ENCODE measurements at regions not wholly inside any gene's neighbourhood (a gene's known extent, or its start where the extent isn't known, plus 50 kb on each side); places are given as distances from the start of the nearest gene placed in this dataset.

DNA sequence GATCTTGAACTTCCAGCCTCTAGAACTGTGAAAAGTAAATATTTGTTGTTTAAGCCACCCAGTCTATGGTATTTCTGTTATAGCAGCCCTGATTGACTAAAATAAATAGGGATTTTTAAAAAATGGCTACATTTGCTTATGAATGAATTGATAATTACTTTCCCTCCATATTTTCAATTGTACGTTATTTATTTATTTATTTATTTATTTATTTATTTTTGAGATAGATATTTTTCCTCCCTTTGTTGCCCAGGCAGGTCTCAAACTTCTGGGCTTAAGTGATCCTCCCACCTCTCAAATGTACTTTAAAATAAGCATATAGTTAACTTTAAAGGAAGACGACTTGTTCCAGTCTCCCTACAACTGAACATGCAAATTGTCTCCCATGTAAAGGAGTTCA, 76.0 kb upstream of the HMGA2 start:
- H3K27me3 ChIP-seq: no peaks in the 10 kb centered on the region
- DNase-seq (ENCODE audit: low read depth in 1 of 2, low spot score in 1 of 2): no peak
- no peaks in the 10 kb centered on the region for H3K9me3 ChIP-seq (ENCODE audit: low read depth)
- TF ChIP-seq, protein P1, sequence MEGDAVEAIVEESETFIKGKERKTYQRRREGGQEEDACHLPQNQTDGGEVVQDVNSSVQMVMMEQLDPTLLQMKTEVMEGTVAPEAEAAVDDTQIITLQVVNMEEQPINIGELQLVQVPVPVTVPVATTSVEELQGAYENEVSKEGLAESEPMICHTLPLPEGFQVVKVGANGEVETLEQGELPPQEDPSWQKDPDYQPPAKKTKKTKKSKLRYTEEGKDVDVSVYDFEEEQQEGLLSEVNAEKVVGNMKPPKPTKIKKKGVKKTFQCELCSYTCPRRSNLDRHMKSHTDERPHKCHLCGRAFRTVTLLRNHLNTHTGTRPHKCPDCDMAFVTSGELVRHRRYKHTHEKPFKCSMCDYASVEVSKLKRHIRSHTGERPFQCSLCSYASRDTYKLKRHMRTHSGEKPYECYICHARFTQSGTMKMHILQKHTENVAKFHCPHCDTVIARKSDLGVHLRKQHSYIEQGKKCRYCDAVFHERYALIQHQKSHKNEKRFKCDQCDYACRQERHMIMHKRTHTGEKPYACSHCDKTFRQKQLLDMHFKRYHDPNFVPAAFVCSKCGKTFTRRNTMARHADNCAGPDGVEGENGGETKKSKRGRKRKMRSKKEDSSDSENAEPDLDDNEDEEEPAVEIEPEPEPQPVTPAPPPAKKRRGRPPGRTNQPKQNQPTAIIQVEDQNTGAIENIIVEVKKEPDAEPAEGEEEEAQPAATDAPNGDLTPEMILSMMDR (IDR thresholded peaks at IDR 0.05; ENCODE audit: low read depth, low read length): no peak
- no peak overlapping the region for H3K27ac ChIP-seq
- no peak overlapping the region for H3K4me3 ChIP-seq
- H3K4me1 ChIP-seq (ENCODE audit: low read depth): peaks cover 5% of the 10 kb centered on the region
- no peaks in the 10 kb centered on the region for H3K36me3 ChIP-seq

DNA sequence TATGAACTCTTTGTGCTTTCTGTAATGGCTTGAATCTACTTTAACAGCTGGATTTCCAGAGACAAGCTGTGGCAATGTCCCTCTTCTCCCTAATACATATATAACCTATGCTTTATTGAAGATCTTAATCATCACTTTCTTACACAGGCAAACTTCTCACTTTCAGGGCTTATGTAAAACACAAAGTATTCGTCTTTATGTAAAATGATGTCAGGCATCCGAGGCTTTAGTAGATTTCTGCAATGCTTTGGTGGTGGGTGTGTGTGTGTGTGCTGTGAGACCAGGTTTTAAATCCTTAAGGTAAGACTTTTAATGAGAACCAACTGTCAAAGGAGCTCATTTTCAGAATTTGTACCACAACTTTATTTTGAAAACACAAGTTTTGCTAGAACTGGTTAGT, 70.0 kb upstream of the HMGA2 start:
- TF ChIP-seq, protein P1 (IDR thresholded peaks at IDR 0.05; ENCODE audit: low read depth, low read length): no peak
- Histone ChIP-seq H3K27me3 (no peaks in the 10 kb centered on the region), H3K4me3 (no peak overlapping the region), H3K27ac (no peak overlapping the region), H3K36me3 (no peaks in the 10 kb centered on the region), H3K4me1 (ENCODE audit: low read depth) (peaks cover 6% of the 10 kb centered on the region), H3K9me3 (ENCODE audit: low read depth) (no peaks in the 10 kb centered on the region)
- DNase-seq (ENCODE audit: low read depth in 1 of 2, low spot score in 1 of 2): no peak

DNA sequence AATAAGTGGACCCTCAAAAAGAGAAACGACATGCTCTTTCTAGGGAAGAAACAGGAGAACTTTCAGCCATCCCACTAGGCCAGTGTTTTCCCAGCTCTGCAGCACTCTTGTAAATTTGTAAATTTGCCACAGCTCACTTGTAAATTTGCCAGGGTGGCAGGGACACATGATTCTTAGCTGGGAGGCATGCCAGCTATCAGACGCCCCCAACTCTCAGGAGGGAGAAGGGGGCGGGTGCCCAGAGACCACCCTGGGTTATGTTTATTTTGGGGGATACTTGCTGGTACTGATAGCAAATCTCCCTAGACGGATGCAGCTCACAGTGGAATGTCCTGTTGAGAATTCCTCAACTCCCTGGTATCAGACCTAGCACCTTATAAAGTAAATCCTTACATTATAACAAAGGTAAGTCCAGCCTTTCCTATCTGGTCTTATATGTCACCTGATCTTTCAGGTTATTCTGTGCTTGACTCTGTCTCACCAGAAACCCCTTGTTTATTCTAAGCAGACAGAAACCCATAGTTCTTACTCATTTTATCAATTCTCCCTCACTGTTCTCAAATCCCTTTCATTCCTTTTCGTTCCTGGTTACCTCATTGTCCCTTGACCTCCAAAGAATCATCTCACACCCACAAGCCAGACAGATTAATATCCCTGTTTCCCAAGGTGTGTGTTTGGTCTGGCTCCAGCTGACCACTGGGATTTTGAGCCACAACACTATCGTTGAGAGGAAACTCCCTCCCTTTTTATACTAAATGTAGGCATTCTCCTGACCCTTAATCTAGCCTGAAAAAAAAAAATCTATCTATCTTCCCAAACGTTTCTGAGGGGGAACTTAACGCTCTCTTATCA, 69.3 kb upstream of the HMGA2 start:
- DNase-seq (ENCODE audit: low read depth in 1 of 2, low spot score in 1 of 2): no peak
- Histone ChIP-seq H3K9me3 (ENCODE audit: low read depth) (no peaks in the 10 kb centered on the region), H3K36me3 (no peaks in the 10 kb centered on the region), H3K27me3 (no peaks in the 10 kb centered on the region), H3K27ac (no peak overlapping the region), H3K4me1 (ENCODE audit: low read depth) (peaks cover 6% of the 10 kb centered on the region), H3K4me3 (no peak overlapping the region)
- TF ChIP-seq, protein P1 (IDR thresholded peaks at IDR 0.05; ENCODE audit: low read depth, low read length): no peak

DNA sequence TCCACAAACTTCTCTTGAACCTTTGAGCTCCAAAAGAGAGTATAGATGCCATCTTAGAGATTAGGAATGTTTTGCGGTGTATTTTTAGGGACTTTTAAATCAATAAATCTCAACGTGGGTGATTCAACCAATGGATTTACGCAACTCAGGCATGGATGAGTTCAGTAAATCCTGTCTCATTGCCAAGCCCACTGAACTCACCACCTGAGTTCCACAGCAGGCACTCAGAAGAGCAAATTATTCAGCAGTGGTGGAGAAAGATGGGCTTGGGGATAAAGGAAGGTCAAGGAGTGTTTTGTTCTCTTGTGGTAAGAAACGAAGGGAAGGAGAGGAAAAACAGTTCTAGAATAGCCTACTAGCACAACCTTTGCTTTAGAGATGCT, 68.7 kb upstream of the HMGA2 start:
- Histone ChIP-seq H3K4me3 (no peak overlapping the region), H3K27me3 (no peaks in the 10 kb centered on the region), H3K4me1 (ENCODE audit: low read depth) (peaks cover 6% of the 10 kb centered on the region), H3K36me3 (no peaks in the 10 kb centered on the region), H3K9me3 (ENCODE audit: low read depth) (no peaks in the 10 kb centered on the region), H3K27ac (no peak overlapping the region)
- TF ChIP-seq, protein P1 (IDR thresholded peaks at IDR 0.05; ENCODE audit: low read depth, low read length): no peak
- DNase-seq (ENCODE audit: low read depth in 1 of 2, low spot score in 1 of 2): no peak

DNA sequence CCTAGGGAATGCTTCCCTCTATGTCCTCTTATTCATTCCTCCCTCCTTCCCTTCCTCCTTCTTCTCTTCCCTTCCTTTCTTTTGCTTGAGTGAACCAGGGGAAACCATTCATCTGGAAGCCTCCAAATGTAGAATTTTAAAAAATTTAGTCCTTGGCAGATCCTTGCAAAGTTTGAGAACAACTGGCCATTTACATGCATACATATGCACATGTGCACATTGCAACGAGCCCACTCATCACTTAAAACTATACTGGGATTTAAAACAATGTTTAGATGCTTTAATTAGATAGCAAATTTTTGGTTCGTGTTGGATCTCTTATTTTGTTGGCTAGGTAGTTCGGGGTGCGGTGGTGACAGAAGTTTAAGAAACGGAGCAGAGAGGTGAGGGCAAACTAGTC, 68.0 kb upstream of the HMGA2 start:
- H3K27ac ChIP-seq: no peak overlapping the region
- no peaks in the 10 kb centered on the region for H3K9me3 ChIP-seq (ENCODE audit: low read depth)
- no peaks in the 10 kb centered on the region for H3K36me3 ChIP-seq
- TF ChIP-seq, protein P1 (IDR thresholded peaks at IDR 0.05; ENCODE audit: low read depth, low read length): no peak
- no peaks in the 10 kb centered on the region for H3K27me3 ChIP-seq
- no peak overlapping the region for H3K4me3 ChIP-seq
- H3K4me1 ChIP-seq (ENCODE audit: low read depth): peaks cover 6% of the 10 kb centered on the region
- DNase-seq (ENCODE audit: low read depth in 1 of 2, low spot score in 1 of 2): no peak

Measured in cardiac muscle cell (in vitro differentiated cells and primary cell).